GM21360 (cell line): ENCODE measurements at regions not wholly inside any gene's neighbourhood (a gene's known extent, or its start where the extent isn't known, plus 50 kb on each side); places are given as distances from the start of the nearest gene placed in this dataset.

ENCODE experiments used
- ATAC-seq: cut with Tn5 transposase; IDR thresholded peaks from one replicate; pipeline ENCODE4 v1.9.1; 2021; ENCODE audit warnings: mild to moderate bottlenecking, moderate library complexity; ENCODE audit not compliant: unreplicated experiment

GRCh38 chr3:82773207-82773606 lies 1011.8 kb upstream of the GBE1 start:
- no peak for ATAC-seq

- no peak for ATAC-seq
These were observed 1003.1 kb upstream of the GBE1 start for GRCh38 chr3:82764521-82764920.

GRCh38 chr3:82761858-82762257 lies 1000.4 kb upstream of the GBE1 start:
- no peak for ATAC-seq

GRCh38 chr3:82745544-82745943 lies 984.1 kb upstream of the GBE1 start:
- no peak for ATAC-seq

GRCh38 chr3:82743196-82743595 lies 981.8 kb upstream of the GBE1 start:
- no peak for ATAC-seq

- no peak for ATAC-seq
These were observed 979.9 kb upstream of the GBE1 start for GRCh38 chr3:82741346-82741745.

GRCh38 chr3:82739390-82739789 lies 977.9 kb upstream of the GBE1 start:
- no peak for ATAC-seq

- no peak for ATAC-seq
These were observed 975.3 kb upstream of the GBE1 start for GRCh38 chr3:82736696-82737277.

GRCh38 chr3:82715091-82715856 lies 953.8 kb upstream of the GBE1 start:
- ATAC-seq: no peak

- no peak for ATAC-seq
These were observed 945.6 kb upstream of the GBE1 start for GRCh38 chr3:82707035-82707434.

GRCh38 chr3:82685761-82686160 lies 924.3 kb upstream of the GBE1 start:
- no peak for ATAC-seq

GRCh38 chr3:82676356-82677026 lies 915.0 kb upstream of the GBE1 start:
- ATAC-seq: no peak

- ATAC-seq: no peak
These were observed 911.5 kb upstream of the GBE1 start for GRCh38 chr3:82672966-82673365.

GRCh38 chr3:82671466-82671865 lies 910.0 kb upstream of the GBE1 start:
- ATAC-seq: no peak

GRCh38 chr3:82654708-82655107 lies 893.3 kb upstream of the GBE1 start:
- ATAC-seq: no peak

- ATAC-seq: no peak
These were observed 882.5 kb upstream of the GBE1 start for GRCh38 chr3:82643948-82644347.

GRCh38 chr3:82641701-82642100 lies 880.3 kb upstream of the GBE1 start:
- ATAC-seq: no peak

GRCh38 chr3:82640254-82640653 lies 878.8 kb upstream of the GBE1 start:
- no peak for ATAC-seq

- ATAC-seq: no peak
These were observed 876.1 kb upstream of the GBE1 start for GRCh38 chr3:82637574-82637973.

GRCh38 chr3:82636177-82636576 lies 874.7 kb upstream of the GBE1 start:
- ATAC-seq: no peak

GRCh38 chr3:82633319-82633718 lies 871.9 kb upstream of the GBE1 start:
- ATAC-seq: no peak

- no peak for ATAC-seq
These were observed 868.5 kb upstream of the GBE1 start for GRCh38 chr3:82629937-82630336.
